GM21360 (cell line): ENCODE measurements at regions not wholly inside any gene's neighbourhood (a gene's known extent, or its start where the extent isn't known, plus 50 kb on each side); places are given as distances from the start of the nearest gene placed in this dataset.
"Not testable (repeated sequence)": the region's sequence is repeated elsewhere in the genome, so short reads cannot be mapped to it uniquely, and the experiment has no call there.

ENCODE experiments used
- ATAC-seq: cut with Tn5 transposase; IDR thresholded peaks from one replicate; pipeline ENCODE4 v1.9.1; 2021; ENCODE audit warnings: mild to moderate bottlenecking, moderate library complexity; ENCODE audit not compliant: unreplicated experiment

DNA sequence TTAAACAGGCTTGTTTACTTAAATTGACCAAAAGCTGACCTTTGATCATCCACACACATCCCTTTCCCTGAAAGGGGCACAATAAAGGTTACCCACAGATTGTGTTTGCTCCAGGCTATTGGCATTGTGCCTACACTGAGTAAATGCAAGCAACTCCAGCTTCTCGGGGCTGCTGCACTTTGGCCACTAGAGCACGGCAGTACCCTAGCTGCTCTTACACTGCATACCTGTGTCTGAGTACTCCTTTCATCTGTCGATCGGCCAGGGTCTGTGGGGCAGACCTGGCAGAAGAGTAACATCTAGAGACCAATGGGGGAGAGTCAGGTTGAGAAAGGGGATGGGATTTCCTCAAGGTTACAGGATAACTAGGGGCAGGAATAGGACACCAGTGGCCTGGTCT, 281.9 kb upstream of the NMUR2 start:
- ATAC-seq = no peak

DNA sequence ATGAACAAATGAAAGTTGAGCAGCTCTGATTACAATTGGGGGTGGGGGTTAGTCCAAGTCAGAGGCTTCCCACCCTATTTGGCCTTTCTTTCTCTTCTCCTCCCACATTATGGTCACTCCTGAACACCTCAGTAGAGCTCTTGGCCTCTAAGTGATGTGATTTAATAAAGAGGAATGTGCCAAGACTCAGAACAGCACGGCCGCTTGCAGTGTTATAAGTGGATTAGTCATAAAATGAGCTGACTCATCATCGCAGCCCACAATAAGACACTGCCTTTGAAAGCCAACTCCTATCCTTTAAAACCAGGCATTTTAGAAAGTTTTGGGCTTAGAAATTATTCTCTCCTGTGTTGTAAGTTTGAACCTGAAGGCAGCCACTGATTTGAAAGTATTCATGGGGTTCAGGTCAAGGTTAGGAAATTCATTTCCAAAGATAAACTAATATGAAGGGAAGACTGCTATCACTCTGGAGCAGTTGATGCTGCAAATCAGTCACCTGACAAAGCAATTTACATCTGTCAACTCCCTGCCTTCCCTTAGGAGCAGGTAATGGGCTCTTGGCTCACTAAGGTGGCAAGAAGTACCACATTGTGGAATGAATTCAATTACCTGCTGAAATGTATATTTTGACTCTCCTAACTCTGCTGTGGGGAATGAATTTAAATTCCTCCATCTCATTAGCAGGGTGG, 283.6 kb upstream of the NMUR2 start:
- ATAC-seq = no peak

DNA sequence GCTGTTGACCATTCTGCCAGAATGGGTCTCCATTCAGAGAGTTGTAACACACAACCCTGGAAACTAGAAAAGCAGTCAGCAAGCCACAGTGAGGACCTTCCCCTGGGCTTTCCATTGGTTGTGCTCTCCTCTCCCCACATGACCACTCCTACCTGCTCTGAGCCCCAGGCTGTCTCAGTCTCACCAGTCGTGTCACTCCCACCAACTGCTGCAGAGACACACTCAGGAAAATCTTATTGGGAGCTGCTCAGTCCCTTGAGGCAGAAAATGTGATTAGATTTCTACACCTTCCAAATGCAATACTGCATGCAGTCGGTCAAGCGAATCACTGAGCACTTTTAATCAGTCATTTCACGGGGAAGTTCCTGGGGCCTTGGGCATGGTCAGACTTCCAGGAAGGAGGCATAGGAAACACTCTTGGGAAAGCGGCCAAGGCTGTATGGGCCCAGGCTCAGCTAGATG, 284.2 kb upstream of the NMUR2 start:
- no peak for ATAC-seq

DNA sequence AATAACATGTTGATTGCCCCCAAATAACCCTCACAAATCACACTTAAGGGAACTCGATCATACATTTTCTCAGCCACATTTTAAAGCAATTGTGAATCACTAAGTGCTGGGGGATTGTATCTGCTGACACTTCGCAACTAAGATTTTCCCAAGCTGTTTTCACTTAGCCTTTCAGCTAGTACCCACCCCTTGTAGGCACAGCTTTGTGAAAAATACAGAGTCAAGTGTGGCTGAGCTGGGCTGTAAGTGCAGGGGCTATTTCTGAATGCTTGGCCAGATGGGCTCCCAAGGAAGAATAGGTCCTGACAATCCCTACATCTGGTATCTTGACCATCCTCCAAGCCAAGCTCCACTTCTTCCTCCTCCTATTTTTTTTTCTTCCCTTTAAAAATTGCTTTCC, 289.2 kb upstream of the NMUR2 start:
- no peak for ATAC-seq

DNA sequence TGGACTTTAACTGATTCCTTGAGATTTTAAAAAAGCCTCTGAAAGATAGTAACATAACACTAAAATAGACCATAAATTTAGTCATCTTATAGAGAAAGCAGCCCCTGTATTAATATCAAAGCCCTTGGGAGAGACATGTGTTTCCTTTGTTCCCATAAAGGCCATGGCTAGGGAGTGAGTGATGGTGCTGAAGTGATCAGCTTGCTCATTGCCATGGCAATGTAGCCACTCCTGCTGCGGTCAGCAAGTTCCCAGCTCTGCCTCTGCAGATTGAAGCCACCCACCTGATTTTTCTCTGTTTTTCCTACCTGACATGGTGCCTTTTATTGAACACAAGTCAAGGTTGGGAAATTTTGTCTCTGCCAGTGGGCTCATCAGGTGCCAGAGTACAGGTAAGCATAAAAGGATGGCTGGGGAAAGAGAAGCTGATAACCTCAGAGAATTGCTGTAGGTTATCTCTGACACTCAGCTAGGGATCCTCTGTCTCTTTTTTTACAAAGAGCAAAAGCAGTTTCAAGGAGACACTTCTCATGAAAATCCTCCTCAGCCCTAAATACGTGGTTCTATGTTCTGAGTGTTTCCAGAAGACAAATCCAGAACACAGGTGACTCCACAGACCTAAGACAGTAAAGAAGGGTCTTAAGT, 296.3 kb upstream of the NMUR2 start:
- no peak for ATAC-seq

DNA sequence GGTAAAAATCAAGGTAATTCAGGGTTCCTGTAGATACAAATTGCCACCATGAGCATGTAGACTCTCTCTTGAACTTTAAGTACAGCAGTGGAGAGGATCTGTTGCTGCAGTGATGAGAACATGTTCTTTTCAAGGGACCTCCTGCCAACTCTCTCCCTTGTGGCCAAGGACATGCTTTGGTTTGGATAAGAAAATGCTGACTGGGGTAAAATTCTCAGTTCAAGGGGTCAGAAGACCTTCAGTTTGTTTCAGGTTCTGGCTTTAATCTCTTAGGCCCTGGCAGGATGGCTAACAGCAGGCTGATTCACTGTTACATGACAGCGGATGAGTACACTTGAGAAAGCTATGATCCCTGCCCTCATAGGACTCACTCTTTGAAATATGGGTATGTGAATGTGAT, 299.2 kb upstream of the NMUR2 start:
- ATAC-seq = no peak

DNA sequence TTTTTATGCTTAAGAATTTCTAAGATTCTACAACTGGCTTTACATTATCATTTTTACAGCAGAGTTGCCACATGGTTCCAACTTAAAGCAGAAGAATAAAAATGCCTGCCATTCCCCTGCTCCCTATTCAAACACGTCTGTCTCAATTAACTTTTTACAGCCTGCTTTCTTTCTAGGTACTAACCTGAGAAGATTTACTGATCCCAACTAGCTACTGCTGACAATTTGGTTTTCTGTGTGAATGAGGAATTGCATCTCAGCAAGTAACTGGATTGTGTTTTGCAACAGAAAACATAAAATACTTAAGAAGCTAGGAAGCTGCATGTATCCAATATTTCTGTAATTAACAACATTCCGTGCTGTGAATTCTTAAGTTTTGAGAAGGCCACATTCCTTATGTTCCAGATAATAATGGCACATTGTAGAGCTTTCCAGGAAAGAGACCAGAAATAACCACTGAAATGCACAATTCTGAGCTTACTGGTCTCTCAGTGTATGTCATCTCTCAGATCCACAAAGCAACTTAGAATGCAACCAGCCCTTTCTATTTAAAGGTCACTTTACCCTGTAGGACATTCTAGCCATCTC, 306.8 kb upstream of the NMUR2 start:
- no peak for ATAC-seq

DNA sequence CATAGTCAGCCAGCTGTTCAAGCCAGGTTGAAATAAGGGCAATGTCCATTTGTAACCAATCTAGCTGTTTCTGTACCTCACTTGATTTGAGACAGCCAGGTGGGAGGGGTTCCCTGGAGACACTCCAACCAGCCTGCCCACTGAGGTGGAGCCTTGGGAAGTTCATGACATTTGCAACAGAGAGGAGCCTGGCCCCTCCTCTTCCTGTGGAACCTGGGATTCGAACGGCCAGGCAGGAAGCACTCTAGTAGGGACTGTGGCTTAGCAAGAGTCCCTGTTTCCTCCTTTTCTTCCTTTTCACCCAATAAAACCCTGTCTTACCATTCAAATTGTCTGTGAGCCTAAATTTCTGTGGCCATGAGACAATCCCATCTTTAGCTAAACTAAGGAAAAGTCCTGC, 312.3 kb upstream of the NMUR2 start:
- no peak for ATAC-seq

DNA sequence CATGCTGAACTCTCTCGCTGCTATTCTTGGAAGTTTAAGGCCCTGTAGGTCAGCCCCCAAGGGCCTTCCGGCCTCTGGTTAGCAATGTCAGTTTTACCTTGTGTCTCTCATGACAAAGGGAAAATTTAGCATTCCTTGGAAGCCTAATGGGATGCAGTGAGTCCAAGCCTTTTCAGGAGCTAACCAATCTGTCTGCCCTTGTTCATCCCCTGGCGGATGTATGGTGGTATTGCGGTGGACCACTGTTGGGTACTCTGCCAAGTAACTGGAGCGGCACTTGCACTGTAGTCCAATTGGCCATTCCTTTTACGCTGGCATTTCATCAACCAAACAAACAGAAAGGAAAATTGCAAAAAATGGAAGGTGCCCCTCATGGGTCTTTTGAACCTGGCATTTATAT, 318.4 kb upstream of the NMUR2 start:
- ATAC-seq = no peak

DNA sequence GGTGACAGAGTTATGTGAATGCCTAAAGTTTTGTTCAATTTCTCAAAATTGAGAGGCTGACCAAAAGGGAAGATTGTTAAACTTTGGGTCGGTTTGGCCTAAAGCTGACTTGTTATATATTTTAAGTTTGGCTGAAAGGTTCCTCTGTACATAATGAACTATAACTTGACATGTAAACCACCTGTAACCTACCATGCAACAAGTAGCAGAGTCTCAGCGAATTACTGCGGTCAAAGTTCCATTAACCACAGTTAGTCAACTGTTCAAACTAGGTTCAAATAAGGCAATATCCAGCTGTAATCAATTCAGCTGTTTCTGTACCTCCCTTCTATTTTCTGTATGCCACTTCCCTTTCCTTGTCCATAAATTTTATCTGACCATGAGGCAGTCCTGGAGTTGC, 325.1 kb upstream of the NMUR2 start:
- ATAC-seq = no peak

DNA sequence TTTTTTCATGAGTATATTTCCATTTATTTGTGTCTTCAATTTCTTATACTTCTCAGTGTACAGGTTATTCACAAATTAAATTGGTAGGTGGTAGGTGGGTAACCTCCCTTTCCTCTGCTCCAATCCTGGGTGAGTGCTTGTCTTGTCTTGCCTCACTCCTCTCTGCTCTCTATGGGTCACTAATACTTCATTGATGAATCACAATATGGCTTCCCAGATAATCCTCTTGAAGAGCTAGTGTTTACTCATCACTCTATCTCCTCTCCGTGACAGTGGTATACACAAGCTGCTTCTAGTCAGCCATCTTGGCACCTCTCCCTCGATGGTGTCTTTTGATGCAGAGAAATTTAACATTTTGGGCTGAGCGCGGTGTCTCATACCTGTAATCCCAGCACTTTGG, 331.8 kb upstream of the NMUR2 start:
- ATAC-seq = no peak

DNA sequence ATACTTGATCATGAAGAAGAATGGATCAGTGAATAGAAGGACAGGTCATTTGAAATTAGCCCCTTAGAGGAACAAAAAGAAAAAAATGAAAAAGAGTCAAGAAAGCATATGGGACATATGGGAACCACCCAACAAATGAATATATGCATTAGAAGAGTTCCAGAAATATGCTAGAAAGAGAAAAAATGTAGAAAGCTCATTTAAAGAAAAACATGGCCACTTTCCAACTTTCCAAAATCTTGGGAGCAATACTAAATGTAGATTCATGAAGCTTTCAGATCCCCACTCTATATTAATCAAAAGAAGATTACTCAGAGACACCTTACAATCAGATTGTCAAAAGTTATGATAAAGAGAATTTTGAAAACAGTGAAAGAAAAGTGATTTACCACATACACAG, 334.8 kb upstream of the NMUR2 start:
- ATAC-seq = no peak

DNA sequence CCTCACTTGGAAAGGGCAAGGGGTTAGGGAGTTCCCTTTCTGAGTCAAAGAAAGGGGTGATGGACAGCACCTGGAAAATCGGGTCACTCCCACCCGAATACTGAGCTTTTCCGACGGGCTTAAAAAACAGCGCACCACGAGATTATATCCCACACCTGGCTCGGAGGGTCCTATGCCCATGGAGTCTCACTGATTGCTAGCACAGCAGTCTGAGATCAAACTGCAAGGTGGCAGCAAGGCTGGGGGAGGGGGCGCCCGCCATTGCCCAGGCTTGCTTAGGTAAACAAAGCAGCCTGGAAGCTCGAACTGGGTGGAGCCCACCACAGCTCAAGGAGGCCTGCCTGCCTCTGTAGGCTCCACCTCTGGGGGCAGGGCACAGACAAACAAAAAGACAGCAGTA, 336.0 kb upstream of the NMUR2 start:
- ATAC-seq = not testable (repeated sequence)

DNA sequence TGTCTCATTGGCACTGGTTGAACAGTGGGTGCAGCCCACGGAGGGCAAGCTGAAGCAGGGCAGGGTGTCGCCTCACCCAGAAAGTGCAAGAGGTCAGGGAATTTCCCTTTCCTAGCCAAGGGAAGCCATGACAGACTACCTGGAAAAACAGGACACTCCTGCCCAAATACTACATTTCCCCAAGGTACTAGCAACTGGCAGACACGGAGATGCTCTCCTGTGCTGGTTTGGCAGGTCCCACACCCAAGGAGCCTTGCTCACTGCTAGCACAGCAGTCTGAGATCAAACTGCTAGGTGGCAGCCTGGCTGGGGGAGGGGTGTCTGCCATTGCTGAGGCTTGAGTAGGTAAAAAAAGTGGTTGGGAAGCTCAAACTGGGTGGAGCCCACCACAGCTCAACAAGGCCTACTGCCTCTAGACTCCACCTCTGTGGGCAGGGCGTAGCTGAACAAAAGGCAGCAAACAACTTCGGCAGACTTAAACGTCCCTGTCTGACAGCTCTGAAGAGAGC, 382.7 kb upstream of the NMUR2 start:
- ATAC-seq = not testable (repeated sequence)

DNA sequence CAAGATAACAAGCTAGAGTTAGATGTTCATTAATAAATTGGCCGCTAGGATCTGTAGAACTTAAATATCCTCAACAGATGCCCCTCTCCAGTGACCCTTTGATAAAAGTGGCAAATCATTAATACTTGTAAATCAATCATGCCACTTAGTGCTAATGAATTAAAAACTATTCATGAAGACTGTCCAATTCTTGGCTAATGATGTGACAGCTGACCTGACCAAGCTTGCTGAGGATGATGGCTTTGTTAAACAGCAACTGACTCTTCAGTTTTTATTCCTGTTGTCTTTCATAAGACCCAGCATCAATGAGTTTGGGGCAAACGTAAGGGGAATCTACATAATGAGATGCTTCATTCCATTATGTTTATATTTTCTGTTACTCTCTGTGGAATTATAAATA, 396.8 kb upstream of the NMUR2 start:
- no peak for ATAC-seq

DNA sequence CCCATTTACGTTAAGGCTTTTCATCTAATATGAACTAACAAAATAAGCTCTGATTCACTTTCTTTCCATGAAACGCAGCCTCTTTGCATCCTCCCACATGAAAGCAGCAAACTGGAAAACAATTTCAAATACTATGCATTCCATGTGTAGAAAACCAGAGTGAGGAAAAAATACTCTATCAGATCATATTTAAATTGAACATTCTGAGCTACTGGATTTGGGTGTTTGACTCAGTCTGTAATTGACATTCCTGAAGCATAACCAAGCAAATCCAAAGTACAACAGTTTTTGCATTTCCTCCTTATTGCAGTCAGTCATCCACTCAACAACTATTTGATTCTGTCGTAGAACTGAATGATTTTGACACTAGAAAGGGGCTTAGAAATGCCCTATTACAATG, 399.1 kb upstream of the NMUR2 start:
- no peak for ATAC-seq

DNA sequence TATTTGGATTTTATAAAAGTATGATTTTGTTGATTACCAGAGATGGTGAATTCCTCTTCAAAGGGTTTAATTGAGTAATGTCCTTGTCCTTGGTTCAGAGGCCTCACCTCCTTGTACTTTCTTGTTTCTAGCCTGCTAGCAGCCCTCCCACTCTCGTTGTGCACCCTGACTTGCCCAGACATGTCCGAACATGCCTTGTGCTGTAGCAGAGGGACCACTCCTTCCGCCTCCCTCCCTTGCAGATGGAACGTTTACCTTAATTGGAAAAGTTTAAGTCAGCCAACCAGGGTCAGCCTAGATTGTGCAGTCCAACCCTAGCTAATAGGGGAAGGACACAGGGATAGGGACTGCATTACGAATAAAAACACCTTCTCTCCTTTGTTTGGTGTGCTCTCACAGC, 406.9 kb upstream of the NMUR2 start:
- ATAC-seq = no peak

DNA sequence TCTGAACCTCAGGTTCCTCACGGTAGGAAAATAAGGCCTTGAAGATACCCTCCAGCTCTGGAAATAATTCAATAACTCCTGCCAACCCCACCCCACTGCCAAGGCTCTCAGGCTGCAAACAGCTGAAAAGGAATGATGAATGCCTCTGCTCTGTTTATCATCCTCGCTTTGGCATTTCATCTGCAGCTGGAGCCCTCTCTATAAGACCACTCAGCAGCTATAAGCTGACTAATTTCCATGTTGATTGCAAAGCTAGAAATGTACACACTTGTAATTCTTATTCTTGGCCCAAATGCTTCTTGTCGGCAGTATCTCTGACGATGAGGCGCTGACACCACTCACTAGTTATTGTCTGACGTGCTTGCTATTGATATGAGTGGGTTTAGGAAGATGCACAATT, 408.4 kb upstream of the NMUR2 start:
- no peak for ATAC-seq

DNA sequence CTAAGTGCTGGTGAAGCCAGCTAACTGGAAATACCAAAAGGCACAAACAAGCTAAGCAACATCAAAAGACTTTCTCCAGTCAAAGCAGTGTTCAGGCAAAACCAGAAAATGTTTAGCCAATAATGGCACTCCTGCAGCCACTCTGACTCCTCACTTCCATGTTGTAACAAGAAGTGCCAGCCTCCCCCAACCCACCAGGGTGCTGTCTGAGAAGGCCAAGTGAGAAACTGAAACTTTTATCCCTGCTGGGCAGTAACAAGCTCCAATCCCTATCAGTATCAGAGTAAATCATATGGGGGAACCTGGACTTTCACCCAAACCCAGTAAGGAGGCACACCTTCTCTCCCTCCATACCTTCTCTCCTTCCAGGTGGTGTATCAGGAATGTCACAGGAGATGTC, 414.8 kb upstream of the NMUR2 start:
- ATAC-seq = no peak

DNA sequence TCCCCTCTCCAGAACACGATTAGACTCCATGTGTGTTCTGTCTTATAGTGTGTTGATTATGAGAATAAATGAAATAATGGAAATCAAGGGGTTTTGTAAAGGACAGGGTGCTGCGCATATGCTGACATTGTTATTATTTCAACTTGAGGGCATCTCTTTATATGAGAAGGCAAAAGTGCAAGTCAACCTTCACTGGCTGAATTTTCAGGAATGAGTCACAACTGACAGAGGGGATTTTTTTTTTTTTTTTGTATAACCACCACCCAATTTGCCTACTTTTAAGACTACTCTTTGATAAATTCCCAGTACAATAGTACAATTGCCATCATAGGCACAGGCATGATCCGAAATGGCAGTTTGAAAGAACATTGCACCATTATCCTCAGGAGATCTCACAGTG, 419.2 kb upstream of the NMUR2 start:
- ATAC-seq = no peak

DNA sequence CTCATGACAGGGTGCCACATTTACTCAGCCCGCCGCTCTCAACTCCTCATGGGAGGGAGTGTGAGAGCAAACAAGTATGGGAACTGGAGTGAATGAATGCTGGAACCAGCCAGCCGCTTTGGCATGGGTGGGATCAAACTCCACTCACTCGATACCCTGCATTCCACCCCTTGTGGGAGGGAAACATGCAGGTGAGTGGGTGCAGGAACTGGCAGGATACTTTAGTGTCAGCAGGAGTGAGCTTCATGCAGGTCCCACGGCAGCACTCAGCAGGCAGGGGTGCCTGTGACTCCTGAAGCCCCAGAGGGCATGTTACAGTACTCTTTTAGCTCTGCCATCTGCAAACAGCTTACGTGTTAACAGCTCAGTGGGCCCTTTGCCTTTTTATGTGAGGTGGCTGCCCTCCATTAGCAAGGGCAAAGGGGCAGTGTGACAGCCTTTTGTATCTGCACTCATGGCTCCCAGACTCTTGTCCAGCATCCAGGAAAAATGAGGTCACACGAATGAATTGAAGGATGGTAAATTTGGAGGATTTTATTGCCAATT, 433.2 kb upstream of the NMUR2 start:
- no peak for ATAC-seq

DNA sequence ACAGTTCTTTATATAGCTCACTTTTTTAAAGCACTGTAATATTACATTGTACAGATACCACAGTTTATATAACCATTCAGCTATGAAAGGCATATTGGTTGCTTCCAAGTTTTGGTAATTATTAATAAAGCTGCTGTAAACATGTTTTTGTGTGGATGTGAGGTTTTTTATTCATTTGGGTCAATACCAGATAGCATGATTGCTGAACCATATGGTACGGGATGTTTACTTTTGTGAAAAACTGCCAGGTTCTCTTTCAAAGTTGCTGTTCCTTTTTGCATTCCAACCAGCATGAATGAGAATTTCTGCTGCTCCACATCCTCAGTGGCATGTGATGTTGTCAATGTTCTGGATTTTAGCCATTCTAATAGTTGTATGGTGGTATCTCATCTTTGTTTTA, 439.6 kb upstream of the NMUR2 start:
- no peak for ATAC-seq
